LNCaP clone FGC (cell line): ENCODE measurements at regions not wholly inside any gene's neighbourhood (a gene's known extent, or its start where the extent isn't known, plus 50 kb on each side); places are given as distances from the start of the nearest gene placed in this dataset.

Experiments used
- DNase-seq: peaks from one replicate; pipeline ENCODE4 v3.0.0-alpha.2; 2011; ENCODE audit warnings: low read depth
- H3K4me3 ChIP-seq: 2 replicates; pipeline ENCODE4 v1.5.1; 2011; ENCODE audit warnings: mild to moderate bottlenecking, low read depth, low read length, control low read depth
- TF ChIP-seq, protein P1 (sequence below): IDR thresholded peaks from 2 replicates; pipeline ENCODE4 v1.5.1; 2012; ENCODE audit warnings: mild to moderate bottlenecking; ENCODE audit not compliant: control insufficient read depth, insufficient read depth; ENCODE audit errors: extremely low read depth

DNA sequence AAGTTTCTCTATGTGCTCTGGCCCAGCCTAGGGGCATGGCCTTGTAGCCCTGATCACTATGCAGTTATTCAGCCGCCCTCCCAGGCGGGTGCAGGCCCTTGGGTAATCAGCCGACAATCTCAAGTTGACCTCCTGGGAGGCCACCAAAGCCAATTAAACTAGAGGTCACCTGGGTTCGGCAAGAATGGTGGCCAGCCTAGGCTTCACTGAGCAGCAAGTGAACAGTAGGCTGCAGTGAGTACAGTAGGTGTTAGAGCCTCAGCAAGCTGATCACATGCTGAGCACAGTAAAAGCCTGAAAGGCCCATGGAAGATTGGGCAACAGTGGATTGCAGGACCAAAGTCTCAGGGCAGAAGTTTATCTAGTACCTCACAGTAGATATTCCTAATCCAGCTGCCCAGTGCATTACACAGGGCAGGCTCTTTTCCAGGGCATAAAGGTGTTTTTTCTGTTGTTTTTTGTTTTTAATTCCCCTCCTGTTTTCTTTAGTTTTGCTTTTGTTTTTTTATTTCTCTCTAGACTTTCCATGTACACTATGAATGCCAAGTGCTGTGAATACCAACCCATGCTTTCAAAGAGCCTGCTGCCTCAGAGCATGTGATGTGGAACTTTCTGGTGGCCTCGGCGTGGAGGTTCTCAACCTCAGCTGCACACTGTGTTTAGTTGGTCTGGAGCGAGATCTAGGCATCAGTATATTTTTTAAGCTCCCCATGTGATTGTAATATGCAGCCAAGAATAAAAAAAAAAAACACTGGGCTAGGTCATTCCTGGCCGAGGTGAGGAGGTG is 55.9 kb upstream of the ATL2 start:
- no peak overlapping the region for H3K4me3 ChIP-seq
- DNase-seq, result no peak
- TF ChIP-seq, protein P1, sequence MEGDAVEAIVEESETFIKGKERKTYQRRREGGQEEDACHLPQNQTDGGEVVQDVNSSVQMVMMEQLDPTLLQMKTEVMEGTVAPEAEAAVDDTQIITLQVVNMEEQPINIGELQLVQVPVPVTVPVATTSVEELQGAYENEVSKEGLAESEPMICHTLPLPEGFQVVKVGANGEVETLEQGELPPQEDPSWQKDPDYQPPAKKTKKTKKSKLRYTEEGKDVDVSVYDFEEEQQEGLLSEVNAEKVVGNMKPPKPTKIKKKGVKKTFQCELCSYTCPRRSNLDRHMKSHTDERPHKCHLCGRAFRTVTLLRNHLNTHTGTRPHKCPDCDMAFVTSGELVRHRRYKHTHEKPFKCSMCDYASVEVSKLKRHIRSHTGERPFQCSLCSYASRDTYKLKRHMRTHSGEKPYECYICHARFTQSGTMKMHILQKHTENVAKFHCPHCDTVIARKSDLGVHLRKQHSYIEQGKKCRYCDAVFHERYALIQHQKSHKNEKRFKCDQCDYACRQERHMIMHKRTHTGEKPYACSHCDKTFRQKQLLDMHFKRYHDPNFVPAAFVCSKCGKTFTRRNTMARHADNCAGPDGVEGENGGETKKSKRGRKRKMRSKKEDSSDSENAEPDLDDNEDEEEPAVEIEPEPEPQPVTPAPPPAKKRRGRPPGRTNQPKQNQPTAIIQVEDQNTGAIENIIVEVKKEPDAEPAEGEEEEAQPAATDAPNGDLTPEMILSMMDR, result no peak

DNA sequence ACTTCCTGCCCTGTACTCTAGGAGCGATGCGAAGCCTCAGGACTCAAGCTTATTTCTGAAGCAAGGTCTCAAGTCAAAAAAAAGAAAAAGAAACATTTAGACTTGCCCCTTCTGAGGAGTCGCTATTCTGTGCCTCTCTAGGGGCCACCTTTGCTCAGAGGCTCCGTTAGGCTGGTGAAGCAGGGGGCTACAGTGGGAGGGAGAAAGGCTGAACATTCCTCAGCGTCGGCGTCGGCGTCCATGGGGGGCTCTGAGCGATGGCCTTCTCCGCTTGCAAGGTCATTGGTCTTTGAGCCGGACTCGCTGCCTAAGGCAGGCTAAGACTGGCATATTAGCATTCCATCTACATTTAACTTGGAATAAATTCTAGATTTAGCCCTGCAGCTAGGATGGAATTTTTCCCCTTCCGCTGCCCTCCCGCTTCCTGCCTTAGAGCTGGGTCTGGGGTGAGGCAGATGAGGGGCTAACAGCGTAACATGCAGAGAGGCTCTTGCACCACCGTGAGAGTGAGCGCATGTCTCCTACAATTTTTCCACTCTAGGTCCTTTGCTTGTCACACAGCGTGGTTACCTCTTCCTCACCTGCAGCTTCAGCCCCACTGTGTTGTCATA is 53.6 kb upstream of the ATL2 start:
- H3K4me3 ChIP-seq, result no peak overlapping the region
- no peak for DNase-seq
- TF ChIP-seq, protein P1, result no peak

DNA sequence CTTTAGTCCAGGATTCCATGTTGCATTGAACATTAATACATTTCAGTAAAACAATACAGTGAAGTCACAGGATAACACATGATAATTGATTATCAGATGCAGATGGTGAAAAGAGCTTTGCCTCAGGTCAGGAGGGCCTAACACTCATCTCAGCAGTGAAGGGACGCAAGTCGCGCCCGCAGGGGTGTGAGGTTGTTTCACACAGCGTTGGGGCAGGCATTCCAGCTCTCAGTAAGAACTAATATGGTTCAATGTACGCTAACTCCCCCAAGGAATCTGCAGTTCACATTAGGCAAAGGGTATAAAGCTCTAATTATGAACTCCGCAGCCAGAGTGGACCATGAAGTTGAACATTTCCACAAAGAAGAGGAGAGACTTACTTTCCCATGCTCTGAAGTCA is 53.1 kb upstream of the ATL2 start:
- no peak overlapping the region for H3K4me3 ChIP-seq
- DNase-seq, result no peak
- TF ChIP-seq, protein P1, result no peak

DNA sequence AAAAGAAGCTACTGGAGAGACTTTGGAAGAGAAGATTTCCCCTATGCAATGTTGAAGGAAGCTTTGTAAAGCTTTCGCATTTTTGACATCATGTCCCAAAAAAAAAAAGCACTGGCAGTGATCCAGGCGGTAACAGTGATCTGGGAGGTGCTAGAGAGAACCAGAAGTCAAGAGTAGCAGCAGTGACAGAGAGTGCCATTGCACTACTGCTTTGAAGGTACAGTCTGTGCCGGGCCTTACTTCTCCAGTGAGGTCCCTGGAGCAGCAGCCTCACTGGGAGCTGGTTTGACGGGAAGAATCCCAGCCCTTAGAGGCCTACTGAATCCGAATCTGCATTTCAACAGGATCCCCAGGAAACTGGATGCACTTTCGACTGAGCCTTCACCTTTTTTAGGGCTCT is 50.9 kb upstream of the ATL2 start:
- no peak for DNase-seq
- H3K4me3 ChIP-seq, result no peak overlapping the region
- TF ChIP-seq, protein P1, result no peak

DNA sequence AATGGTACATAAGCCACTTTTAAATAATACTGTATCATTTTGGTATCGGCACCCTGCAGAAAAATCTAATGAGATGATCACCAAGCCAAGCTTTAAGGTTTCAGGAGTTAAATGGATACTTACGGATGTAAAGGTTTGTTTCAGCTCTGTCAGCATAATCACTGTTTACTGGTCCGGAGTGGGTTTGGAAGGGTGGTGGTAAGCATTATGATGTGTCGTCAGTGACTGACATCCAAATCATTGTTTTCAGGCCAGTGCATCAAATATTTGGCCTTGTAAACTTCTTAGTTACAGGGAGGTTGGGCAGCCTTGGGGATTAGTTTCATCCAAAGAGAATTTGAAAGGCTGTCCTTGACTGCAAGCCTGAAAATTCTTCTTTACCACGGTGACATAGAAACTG is 50.0 kb upstream of the ATL2 start:
- no peak overlapping the region for H3K4me3 ChIP-seq
- DNase-seq, result peak; percentile 27
- TF ChIP-seq, protein P1, result no peak
